ENCODE measurements at regions not wholly inside any gene's neighbourhood (a gene's known extent, or its start where the extent isn't known, plus 50 kb on each side); places are given as distances from the start of the nearest gene placed in this dataset.

- TF ChIP-seq FOXM1 (IDR thresholded peaks at IDR 0.05; ENCODE audit: borderline replicate concordance, low read depth), result no peak
Observed at GRCh38 chr5:62982348-62982747, 403.7 kb downstream of the LRRC70 start.

GRCh38 chr5:62980884-62981283 lies 402.3 kb downstream of the LRRC70 start:
- TF ChIP-seq FOXM1 (IDR thresholded peaks at IDR 0.05; ENCODE audit: borderline replicate concordance, low read depth), result no peak
- no peak for TF ChIP-seq MAX (IDR thresholded peaks at IDR 0.05)
- TF ChIP-seq TAF1 (IDR thresholded peaks at IDR 0.05; ENCODE audit: low read depth), result no peak
- no peak for TF ChIP-seq EGR1 (IDR thresholded peaks at IDR 0.05)
- TF ChIP-seq TCF12 (IDR thresholded peaks at IDR 0.05; ENCODE audit: low read depth), result no peak
- no peak for TF ChIP-seq CREB1 (IDR thresholded peaks at IDR 0.05; ENCODE audit: low read depth)
- TF ChIP-seq EP300 (IDR thresholded peaks at IDR 0.05; ENCODE audit: borderline replicate concordance), result no peak
- TF ChIP-seq USF1 (IDR thresholded peaks at IDR 0.05), result no peak

- no peak for TF ChIP-seq NFIC (IDR thresholded peaks at IDR 0.05)
- no peak for TF ChIP-seq CREB1 (IDR thresholded peaks at IDR 0.05; ENCODE audit: low read depth)
- TF ChIP-seq REST (IDR thresholded peaks at IDR 0.05; ENCODE audit: low read depth), result no peak
- TF ChIP-seq MAX (IDR thresholded peaks at IDR 0.05), result no peak
- TF ChIP-seq TEAD4 (IDR thresholded peaks at IDR 0.05), result no peak
- TF ChIP-seq TCF12 (IDR thresholded peaks at IDR 0.05; ENCODE audit: low read depth), result no peak
- TF ChIP-seq EP300 (IDR thresholded peaks at IDR 0.05; ENCODE audit: borderline replicate concordance), result no peak
- no peak for TF ChIP-seq RAD21 (IDR thresholded peaks at IDR 0.05; ENCODE audit: low read depth)
- TF ChIP-seq CEBPB (IDR thresholded peaks at IDR 0.05), result no peak
- TF ChIP-seq YY1 (IDR thresholded peaks at IDR 0.05; ENCODE audit: low read depth), result no peak
- no peak for TF ChIP-seq FOXM1 (IDR thresholded peaks at IDR 0.05; ENCODE audit: borderline replicate concordance, low read depth)
- no peak for TF ChIP-seq TAF1 (IDR thresholded peaks at IDR 0.05; ENCODE audit: low read depth)
- TF ChIP-seq USF1 (IDR thresholded peaks at IDR 0.05), result no peak
- TF ChIP-seq ZBTB7A (IDR thresholded peaks at IDR 0.05; ENCODE audit: low read depth), result no peak
Observed at GRCh38 chr5:62979472-62979871, 400.9 kb downstream of the LRRC70 start.

GRCh38 chr5:62977661-62978060 lies 399.0 kb downstream of the LRRC70 start:
- TF ChIP-seq ZBTB7A (IDR thresholded peaks at IDR 0.05; ENCODE audit: low read depth) (no peak), YY1 (IDR thresholded peaks at IDR 0.05; ENCODE audit: low read depth) (no peak)

GRCh38 chr5:62974623-62975022 lies 396.0 kb downstream of the LRRC70 start:
- TF ChIP-seq MAX (IDR thresholded peaks at IDR 0.05), result no peak
- TF ChIP-seq CREB1 (IDR thresholded peaks at IDR 0.05; ENCODE audit: low read depth), result no peak
- no peak for TF ChIP-seq TAF1 (IDR thresholded peaks at IDR 0.05; ENCODE audit: low read depth)
- TF ChIP-seq EGR1 (IDR thresholded peaks at IDR 0.05), result no peak
- TF ChIP-seq REST (IDR thresholded peaks at IDR 0.05; ENCODE audit: low read depth), result no peak
- no peak for TF ChIP-seq FOXM1 (IDR thresholded peaks at IDR 0.05; ENCODE audit: borderline replicate concordance, low read depth)
- TF ChIP-seq YY1 (IDR thresholded peaks at IDR 0.05; ENCODE audit: low read depth), result no peak
- TF ChIP-seq USF1 (IDR thresholded peaks at IDR 0.05), result no peak
- TF ChIP-seq NFIC (IDR thresholded peaks at IDR 0.05), result no peak
- no peak for TF ChIP-seq TEAD4 (IDR thresholded peaks at IDR 0.05)
- TF ChIP-seq EP300 (IDR thresholded peaks at IDR 0.05; ENCODE audit: borderline replicate concordance), result no peak
- TF ChIP-seq CEBPB (IDR thresholded peaks at IDR 0.05), result no peak
- no peak for TF ChIP-seq RAD21 (IDR thresholded peaks at IDR 0.05; ENCODE audit: low read depth)
- TF ChIP-seq TCF12 (IDR thresholded peaks at IDR 0.05; ENCODE audit: low read depth), result no peak
- no peak for TF ChIP-seq ZBTB7A (IDR thresholded peaks at IDR 0.05; ENCODE audit: low read depth)
